Femur (tissue), 1 donor: ENCODE measurements at regions not wholly inside any gene's neighbourhood (a gene's known extent, or its start where the extent isn't known, plus 50 kb on each side); places are given as distances from the start of the nearest gene placed in this dataset.

ENCODE experiments used
- DNase-seq: peaks from one replicate; pipeline ENCODE4 v3.0.0-alpha.2; 2017

DNA sequence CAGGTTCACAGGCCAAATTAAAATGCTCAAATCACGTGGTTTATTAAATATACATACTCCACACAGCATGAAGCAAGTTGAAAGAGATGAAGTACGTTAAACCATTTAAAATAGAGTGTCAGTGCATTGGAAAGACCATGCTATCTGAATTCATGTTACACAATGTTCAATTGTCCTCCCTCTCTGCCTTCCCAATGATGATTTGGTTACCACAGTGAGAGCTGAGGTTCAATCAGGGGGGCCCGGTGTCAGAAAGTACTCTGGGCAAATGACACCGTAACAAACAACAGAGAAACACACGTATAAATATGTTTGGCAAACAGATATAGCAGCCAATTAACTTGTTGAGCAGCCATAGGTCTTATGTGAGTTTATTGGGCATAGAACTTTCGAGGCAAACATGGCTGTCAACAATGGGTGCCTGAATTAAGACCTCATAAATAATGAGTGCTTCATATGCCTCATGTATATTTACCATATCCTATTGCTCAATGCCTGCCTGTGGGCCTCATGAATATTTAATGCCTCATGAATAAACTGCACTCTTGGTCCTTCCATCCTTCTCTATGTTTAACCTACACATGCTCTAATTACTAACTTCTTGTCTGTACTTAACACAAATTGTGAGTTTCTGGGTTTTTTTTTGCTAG lies 641.5 kb downstream of the PLOD2 start:
- DNase-seq = no peak

DNA sequence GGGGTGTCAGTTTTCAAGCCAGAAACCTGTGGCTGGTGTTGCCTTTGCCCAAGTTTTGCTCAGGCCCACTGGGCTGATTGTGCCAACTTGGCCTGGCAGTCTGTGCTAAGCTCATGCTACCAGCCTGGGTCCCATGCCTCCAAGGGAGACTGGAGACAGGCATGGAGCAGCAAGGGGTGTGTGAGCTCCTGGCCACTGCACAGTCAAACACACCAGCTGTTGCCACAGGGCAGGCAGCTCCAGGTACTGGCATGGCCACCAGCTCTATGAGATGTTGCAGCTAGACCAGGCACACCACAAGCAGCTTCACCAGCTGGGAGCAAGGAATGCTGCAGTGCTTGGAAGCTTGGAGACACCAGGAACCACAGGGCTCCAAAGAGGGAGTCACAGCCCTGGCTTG lies 638.8 kb downstream of the PLOD2 start:
- DNase-seq = no peak

DNA sequence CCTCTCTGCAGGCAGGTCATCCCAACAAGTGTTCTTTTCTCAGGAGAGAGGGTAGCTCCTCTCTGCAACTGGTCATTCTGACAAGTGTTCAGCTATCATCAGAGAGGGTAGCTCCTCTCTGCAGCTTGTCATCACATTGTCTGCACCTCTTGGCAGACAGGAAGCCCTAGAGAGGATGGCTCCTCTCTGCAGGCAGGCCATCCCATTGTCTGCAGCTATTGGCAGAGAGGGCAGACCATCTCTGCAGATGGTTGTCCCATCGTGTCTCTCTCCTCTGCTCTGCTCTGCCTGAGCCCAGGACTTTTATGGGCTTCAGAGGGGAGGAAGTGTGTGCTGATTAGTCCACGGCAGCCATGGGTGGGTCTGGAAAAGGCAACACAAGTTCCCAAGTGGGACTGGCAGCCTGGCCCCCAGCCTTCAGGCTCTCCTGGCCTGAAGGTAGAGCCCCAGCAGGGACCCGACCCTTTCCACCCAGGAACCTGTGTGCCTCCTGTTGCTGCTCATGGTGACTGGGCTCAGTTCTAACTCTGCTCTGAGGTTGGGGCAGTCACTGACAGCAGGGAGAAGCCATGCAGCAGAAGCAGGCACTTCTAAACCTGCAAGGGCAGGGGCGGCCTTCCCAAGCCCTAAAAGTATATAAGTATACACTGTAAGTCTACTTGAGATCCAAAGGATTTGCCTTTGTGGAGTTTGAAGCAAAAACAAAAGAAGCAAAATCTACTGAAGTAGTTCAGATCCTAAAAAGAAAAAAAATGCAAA lies 637.9 kb downstream of the PLOD2 start:
- no peak for DNase-seq

DNA sequence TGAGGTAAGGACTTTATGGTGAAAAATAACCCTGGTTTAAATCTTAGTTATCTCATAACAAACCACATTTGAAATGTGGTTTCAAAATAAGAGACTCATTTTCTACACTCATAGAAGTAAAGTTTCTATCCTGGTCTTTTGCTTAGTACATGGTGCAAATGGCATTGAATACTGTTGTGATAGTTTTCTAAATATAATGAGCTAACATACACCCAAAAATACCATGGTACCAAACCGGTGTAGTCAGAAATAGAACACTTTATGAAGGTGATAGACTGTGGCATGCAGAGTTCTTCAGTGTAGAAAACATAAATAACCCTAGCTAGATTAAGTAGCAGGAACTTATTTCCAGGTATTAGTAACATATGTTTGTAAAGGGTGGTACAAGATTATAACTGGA lies 629.4 kb downstream of the PLOD2 start:
- no peak for DNase-seq

DNA sequence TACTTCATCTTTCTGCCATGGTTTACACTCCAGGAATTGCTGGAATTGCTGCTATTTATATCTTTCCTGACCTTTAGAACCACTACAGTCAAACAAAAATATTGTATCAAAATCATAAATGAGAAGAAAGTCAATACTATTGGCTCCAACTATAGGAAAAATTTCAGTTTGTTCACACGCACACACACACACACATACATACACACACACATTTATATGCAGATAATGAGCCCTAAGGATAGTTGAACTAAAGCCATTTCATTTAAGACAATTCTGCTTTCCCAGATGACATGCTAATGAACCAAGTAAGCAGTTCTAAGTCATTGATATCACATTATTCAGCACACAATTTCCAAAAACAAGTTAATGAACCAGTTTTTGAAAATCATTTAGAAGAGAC lies 627.3 kb downstream of the PLOD2 start:
- DNase-seq = no peak

DNA sequence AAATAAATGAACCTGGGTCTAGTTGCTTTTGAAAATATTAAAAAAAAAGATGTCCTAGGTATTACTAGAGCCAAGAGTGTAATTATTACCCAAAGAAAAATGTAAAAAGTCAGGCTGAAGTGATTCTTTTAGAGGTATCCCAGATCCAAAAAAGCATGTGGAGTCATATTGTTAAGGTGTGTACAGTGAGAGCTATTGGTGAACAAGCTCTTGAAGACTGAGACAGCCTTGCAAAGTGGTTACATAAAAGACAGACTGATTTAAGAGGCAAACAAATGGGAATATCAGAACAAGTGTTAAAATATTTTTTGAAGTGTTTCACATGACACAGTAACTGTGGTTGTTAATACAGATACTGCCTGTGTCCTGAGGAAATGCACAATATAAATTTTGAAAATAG lies 624.5 kb downstream of the PLOD2 start:
- no peak for DNase-seq

DNA sequence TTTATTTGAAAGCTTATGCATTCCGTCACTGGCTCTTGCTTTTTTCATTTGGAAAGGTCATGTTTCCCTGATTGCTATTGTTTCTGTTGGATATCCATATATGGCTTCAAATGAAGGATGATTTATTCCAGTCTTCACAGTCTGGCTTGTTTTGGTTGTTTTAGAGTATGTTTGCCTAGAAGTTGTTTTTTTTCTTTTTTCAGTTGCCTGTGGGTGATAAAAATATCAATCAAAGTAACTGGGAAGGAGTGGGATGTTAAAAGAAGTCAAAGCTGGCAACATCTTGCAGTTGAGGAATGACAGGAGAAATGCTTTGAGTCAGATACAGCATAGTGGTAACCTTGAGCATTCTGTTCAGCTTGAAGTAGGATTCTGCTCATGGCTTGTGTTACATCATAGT lies 610.5 kb downstream of the PLOD2 start:
- no peak for DNase-seq

DNA sequence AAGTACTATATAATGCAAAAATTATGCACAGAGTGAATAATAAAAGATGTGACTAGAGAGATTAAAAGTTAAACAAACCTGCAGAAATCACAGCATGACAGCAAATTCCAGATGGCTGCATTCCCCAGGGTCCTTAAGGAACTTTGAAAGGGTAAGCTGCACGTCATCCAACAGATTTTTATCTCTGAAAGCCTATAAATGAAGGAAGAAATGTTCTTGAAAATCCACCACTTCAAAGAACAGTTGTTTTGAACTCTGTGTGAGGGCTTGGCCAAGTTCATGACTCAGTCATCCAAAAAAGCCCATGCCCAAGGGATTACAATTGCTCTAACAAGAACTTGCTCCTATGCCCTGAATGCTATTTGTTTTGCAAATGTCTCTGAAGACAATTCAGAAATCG lies 603.6 kb downstream of the PLOD2 start:
- DNase-seq = no peak

DNA sequence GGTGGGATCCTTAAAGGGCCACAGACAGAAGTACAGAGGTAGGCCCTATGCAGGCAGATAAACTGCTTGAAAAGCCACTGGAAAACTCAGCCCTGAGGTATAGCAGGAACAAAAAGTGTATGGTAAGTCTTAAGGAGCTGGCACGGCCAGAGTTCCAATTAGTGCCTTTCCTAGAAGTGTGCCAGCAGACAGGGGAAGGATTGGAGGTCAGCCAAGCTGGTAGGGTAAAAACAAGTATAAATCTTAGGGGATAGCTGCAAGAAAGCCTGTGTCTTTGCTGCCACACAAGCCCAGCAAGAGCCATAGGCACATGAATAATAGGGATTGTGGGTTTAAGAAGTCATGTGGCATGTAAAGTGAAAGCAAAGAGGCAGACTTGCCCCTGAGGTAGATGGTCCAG lies 582.5 kb downstream of the PLOD2 start:
- no peak for DNase-seq

DNA sequence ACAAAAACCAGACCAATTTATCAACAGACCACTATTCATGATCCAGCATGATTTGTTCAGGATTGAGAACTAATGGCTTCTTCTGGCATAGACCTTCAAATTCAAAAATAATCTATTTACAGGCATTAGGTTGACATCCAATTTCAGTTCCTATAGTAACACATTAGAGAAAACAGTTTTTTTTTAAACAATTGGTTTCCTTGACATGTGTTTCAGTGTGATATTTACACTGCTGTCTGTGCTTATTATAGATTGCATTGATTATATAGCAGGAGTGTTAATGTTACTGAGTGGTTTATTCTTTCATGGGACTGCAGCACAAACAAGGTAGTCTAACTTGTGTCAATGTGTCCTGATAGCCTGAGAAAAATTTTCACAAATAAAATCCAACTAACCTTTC lies 579.3 kb downstream of the PLOD2 start:
- DNase-seq = no peak

DNA sequence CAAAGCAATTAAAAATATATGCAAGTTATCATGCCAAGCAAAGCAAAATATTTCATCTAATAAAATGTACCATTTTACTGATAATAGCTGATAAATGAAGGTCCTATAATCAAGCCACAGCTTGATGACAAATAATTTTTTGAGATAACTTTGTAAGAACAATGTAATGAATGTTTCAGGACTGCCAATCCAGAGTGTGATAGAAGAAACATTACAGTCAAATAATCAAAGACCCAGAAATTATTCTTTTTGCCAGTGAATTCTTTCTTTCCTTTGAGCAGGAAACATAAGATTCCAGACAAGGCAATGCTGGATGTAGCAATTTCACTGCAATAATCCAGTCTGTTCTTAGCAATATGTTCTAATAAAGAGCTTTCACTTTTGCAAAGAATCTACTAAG lies 556.1 kb downstream of the PLOD2 start:
- no peak for DNase-seq

DNA sequence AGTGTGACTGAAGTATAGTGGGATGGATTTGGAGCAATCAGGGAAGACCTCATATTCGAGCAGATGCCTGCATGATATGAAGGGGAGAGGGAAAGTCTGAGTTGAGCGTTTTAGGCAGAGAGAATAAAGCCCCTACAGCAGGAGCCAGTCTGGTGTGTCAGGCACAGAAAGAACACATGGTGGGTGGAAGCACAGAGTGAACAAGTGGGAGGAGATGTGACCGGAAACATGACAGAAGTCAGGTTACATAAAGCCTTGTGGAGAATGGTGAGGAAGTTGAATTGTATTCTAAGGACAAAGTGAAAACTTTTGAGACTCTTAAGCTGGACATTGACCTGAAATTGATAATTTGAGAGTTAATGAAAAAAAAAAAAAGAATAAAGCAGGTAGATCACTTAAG lies 541.0 kb downstream of the PLOD2 start:
- DNase-seq = no peak

DNA sequence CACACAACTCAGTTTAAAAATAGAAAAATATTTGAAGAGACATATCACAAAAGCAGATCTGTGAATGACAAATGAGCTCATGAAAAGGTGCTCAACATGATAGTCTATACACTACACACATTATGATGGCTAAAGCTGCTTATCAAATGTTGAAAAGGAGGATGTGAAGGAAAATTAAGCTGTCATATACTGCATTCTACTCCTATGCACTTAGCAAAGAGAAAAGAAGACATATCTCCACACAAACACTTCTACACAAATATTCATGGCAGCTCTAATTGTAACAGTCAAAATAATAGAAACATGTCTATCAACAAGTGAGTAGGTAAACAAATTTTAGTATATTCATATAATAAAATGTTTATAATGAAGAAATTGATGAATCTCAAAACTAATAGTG lies 540.5 kb downstream of the PLOD2 start:
- DNase-seq = no peak

DNA sequence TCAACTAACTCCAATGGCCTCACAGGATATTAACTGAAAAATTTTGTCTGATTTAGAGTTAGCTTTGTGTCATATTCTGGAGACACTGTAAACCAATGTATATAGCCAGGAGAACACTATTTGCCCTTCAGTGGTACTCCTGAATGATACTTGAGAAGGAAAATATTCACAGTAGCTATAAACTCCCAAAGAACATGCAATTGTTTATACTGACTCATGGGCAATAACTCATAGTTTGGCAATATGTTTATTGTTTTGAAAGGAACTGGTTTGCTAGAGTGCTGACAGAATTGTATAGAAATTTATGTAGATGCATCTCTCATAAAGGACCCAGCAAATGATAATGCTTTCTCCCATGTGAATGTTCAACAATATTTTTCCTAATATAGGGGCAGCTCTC lies 537.6 kb downstream of the PLOD2 start:
- DNase-seq = no peak

DNA sequence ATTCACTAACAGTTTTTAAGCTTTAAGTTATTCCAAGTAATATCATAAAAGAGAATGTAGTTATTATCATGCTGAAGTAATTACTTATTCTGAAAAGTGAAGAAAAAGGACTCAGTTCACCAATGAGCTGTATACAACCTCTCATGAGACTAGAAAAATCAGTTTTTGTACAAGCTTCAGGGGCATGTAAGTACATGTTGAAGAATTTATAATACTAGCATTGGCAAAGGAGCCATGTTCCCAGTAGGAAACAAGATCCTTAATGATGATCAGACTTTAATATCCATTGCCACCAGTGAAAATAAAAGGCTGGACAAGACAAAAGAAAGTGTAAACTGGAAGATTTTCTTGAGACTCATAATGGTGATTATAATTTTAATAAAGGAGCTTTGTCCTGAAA lies 532.8 kb downstream of the PLOD2 start:
- DNase-seq = no peak

DNA sequence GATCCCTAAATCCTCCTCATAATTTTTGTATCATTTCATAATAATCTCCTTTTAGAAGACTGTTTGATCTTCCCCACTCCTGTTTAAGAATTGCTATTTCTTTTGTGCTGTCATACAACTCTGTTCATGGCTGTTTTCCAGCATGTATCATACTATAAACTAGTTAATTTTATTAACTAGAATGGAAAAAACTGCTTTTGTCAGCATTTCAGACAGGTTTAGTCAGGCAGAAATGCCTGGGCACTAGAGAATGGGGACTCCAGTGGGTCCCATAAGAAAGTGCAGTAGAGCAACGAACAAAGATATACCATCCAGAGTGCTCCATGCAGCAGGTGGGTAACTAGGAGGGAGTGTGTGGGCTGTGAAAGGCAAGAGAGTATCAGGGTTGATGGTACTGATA lies 523.9 kb downstream of the PLOD2 start:
- no peak for DNase-seq

DNA sequence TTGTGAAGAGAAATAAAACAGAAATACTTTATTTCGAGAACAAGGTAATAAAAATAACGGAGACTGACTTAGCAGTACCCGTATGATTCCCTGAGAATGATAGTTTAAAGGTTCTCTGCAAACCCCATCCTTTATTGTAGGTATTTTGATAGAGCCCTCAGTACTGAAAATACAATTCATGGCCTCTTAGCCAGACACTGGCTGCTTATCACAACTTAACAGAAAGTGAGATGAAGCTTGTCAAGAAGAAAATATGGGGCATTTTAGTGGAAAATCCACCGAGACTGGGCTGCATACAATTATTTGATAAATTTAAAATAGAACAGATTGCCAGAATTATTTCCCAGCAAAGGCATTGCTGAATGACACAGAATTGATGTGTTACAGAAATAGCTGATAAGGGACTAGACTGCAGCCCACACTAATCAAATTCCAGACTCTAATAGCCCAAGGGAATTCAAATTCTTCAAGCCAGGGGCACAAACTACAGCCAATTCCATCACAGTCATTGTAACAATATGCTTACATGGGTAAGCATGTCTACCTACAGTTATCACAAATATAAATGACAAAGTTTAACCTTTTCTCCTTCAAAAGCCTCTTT lies 521.9 kb downstream of the PLOD2 start:
- no peak for DNase-seq

DNA sequence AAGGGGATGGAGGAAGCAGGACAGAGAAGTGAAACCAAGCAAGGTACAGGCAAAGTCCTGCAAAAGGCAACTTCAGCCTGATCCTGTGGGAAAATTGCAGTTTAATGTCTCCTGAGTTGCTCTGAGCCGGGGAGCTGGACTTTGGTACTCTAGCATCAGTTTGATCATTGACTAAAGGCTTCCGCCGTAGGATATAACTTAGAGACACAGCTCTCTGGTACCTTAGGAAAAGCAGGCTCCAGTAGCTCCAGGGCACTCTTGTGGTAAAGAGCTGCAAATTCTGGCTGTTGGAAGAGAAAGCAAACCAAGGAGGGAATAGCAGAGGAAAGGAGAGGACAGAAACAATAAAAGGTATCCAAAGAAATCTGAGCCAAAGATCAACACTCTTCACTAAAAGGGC lies 521.1 kb downstream of the PLOD2 start:
- no peak for DNase-seq

DNA sequence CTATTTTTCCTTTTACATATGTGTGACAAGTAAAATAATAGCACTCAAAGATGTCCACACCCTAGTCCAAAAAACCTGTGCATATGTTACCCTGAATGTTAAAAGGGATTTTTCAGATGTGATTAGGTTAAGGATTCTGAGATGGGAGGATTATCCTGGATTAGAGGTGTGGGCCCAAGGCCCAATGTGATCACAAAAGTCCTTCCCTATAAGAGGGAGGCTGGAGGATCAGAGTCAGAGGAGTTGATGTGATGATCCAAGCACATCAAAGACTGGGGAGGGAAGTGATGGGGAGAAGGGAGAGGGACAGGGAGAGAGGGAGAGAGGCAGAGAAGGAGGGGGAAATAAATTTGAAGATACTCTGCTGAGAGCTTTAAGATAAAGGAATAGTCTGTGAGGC lies 512.6 kb downstream of the PLOD2 start:
- DNase-seq = no peak

DNA sequence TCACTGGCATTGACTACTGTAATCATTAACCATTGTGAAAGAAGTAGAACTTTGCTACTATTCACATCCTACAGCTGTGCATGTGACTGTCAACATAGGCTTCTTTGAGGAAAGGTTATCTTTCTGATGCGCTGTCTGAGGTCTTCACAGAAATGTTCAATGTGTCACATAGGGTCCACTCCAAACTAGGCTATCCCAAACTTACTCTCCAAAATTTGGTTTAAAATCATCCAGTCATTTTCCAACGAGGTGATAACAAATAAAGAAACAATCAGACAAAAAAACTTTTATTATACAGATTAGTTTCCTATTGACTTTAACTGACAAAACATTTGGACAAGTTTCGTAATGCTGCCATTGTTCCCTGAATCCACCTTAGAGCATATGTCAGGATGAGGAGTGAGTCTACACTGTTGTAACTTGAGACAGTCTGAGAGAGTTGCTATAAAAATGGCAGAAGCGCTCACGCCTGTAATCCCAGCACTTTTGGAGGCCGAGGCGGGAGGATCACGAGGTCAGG lies 511.6 kb downstream of the PLOD2 start:
- no peak for DNase-seq

DNA sequence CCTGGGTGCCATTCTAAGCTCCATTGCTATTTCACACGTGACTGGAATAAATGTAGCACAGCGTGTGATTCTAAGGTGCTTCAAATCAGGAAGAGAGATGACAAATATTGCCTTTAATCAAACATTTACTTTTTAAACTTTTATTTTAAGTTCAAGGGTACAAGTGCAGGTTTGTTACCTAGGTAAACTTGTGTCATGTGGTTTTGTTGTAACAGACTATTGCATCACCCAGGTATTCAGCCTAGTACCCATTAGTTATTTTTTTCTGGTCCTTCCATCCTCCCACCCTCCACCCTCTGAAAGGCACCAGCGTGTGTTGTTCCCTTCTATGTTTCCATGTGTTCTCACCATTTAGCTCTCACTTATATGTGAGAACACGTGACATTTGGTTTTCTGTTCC lies 510.8 kb downstream of the PLOD2 start:
- no peak for DNase-seq

DNA sequence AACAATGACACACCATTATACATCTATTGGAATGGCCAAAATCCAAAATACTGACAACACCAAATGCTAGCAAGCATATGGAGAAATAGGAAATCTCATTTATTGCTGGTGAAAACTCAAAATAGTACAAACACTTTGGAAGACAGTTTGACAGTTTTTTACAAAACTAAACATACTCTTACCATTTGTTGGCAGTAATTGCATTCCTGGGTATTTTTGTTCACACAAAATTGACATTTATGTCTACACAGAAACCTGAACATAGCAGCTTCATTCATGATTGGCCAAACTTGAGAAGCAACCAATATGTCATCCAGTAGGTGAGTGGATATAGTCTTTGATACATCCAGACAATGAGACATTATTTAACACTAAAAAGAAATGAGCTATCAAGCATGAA lies 489.9 kb downstream of the PLOD2 start:
- DNase-seq = no peak

DNA sequence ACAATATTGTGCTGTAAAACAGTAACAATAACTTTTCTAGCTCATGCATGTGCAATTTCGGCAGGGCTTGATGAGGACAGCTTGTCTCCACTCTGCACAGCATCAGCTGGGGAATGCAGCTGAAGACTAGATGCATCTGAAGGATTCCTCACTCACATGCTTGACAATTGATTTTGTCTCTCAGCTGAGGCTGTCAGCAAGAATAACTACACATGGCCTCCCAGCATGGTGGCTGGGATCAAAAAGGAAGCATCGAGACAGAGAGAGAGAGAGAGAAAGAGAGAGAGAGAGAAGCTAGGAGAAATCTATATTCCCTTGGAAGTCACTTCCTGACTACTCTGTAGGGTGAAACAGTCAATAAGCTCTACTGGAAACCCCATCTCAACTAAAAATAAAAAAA lies 487.1 kb downstream of the PLOD2 start:
- no peak for DNase-seq

DNA sequence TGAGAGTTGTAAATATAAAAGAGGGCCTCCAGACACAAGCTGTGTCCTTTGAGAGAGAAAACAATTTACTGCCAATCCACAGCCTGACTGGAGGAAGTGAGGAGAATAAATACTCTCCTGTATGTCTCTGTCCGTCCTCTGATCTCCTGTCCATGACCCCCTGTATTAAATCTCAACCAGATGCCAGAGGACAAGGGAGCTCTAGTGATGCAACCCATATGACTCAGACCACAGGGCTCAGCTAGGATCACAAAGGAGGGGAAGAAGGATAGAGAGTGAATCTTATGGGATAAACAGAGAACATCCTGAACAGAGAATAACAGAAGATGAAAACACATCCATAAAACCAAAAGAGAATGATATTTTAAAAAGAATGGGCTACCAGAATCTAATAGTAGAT lies 482.6 kb downstream of the PLOD2 start:
- DNase-seq = no peak
